NCI-H1105 (cell line): ENCODE measurements at regions not wholly inside any gene's neighbourhood (a gene's known extent, or its start where the extent isn't known, plus 50 kb on each side); places are given as distances from the start of the nearest gene placed in this dataset.
A peak's percentile ranks its signal among the peaks of the same experiment; 100 is the strongest.
"Not testable (repeated sequence)": the region's sequence is repeated elsewhere in the genome, so short reads cannot be mapped to it uniquely, and the experiment has no call there.

Source experiments
- DNase-seq: peaks from one replicate; lab custom pipeline; 2025; lab: John Stamatoyannopoulos, UW

GRCh38 chr2:160583813-160584537 is 90.4 kb upstream of the RBMS1 start:
- DNase-seq, result no peak

GRCh38 chr2:160584972-160585494 is 91.4 kb upstream of the RBMS1 start:
- DNase-seq, result no peak

GRCh38 chr2:160590664-160591063 is 97.1 kb upstream of the RBMS1 start:
- no peak for DNase-seq

GRCh38 chr2:160592401-160592800 is 98.8 kb upstream of the RBMS1 start:
- DNase-seq, result no peak

GRCh38 chr2:160592993-160593392 is 99.4 kb upstream of the RBMS1 start:
- no peak for DNase-seq

- DNase-seq, result no peak
Observed at GRCh38 chr2:160596441-160596840, 102.8 kb upstream of the RBMS1 start.

- not testable (repeated sequence) for DNase-seq
Observed at GRCh38 chr2:160600437-160600836, 106.8 kb upstream of the RBMS1 start.

GRCh38 chr2:160602073-160602472 is 108.5 kb upstream of the RBMS1 start:
- no peak for DNase-seq

- DNase-seq, result no peak
Observed at GRCh38 chr2:160603771-160604510, 110.3 kb upstream of the RBMS1 start.

- no peak for DNase-seq
Observed at GRCh38 chr2:160606341-160606740, 112.7 kb upstream of the RBMS1 start.

GRCh38 chr2:160608599-160608998 is 115.0 kb upstream of the RBMS1 start:
- DNase-seq, result no peak

GRCh38 chr2:160609346-160609745 is 115.7 kb upstream of the RBMS1 start:
- no peak for DNase-seq

GRCh38 chr2:160610041-160610440 is 116.4 kb upstream of the RBMS1 start:
- no peak for DNase-seq

GRCh38 chr2:160612266-160612856 is 118.8 kb upstream of the RBMS1 start:
- no peak for DNase-seq

GRCh38 chr2:160613466-160614153 is 120.0 kb upstream of the RBMS1 start:
- no peak for DNase-seq

GRCh38 chr2:160614391-160614790 is 120.8 kb upstream of the RBMS1 start:
- no peak for DNase-seq

GRCh38 chr2:160615706-160616105 is 122.1 kb upstream of the RBMS1 start:
- DNase-seq, result no peak

GRCh38 chr2:160616149-160616548 is 122.5 kb upstream of the RBMS1 start:
- no peak for DNase-seq

GRCh38 chr2:160621748-160622147 is 128.1 kb upstream of the RBMS1 start:
- no peak for DNase-seq

- DNase-seq, result peak; percentile 42
Observed at GRCh38 chr2:160628020-160628637, 134.5 kb upstream of the RBMS1 start.

GRCh38 chr2:160628811-160629210 is 135.2 kb upstream of the RBMS1 start:
- DNase-seq, result no peak
